GM12872 (cell line): ENCODE measurements at regions not wholly inside any gene's neighbourhood (a gene's known extent, or its start where the extent isn't known, plus 50 kb on each side); places are given as distances from the start of the nearest gene placed in this dataset.

Source experiments
- TF ChIP-seq, protein P1 (sequence below): IDR thresholded peaks from 3 replicates; pipeline ENCODE4 v1.5.1; 2011; ENCODE audit warnings: low read depth, mild to moderate bottlenecking, low read length, moderate library complexity; ENCODE audit not compliant: insufficient read depth

DNA sequence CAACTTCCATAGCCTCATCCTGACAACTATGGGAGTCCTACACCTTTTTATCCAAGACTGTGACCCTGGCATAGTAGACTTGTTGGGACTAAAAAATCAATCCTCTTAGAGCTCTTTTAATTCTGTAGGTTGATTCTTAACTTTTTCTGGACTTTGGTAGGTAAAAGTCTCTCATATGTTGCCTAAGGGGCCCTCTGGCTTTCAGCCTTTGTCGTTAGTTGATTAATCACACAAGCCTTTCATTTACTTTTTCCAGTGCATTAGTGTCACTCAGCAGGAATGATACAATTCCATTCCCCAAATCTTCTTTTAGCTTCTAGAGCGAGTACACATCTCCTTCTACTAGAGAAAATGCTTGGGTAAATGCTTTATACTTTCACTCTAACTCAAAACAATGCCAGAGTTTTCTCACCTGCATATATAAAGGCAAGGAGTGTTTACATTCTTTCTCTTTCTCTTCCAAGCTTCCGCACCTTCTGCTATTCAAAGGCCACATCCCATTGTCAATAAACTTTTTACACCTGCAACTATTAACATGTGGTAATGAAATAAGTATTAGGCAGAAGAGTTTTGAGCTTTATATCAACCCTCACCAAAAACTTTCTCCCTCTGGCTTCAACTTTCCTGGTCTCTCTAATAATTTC lies 516.6 kb downstream of the FAM181B start:
- TF ChIP-seq, protein P1, sequence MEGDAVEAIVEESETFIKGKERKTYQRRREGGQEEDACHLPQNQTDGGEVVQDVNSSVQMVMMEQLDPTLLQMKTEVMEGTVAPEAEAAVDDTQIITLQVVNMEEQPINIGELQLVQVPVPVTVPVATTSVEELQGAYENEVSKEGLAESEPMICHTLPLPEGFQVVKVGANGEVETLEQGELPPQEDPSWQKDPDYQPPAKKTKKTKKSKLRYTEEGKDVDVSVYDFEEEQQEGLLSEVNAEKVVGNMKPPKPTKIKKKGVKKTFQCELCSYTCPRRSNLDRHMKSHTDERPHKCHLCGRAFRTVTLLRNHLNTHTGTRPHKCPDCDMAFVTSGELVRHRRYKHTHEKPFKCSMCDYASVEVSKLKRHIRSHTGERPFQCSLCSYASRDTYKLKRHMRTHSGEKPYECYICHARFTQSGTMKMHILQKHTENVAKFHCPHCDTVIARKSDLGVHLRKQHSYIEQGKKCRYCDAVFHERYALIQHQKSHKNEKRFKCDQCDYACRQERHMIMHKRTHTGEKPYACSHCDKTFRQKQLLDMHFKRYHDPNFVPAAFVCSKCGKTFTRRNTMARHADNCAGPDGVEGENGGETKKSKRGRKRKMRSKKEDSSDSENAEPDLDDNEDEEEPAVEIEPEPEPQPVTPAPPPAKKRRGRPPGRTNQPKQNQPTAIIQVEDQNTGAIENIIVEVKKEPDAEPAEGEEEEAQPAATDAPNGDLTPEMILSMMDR: no peak

DNA sequence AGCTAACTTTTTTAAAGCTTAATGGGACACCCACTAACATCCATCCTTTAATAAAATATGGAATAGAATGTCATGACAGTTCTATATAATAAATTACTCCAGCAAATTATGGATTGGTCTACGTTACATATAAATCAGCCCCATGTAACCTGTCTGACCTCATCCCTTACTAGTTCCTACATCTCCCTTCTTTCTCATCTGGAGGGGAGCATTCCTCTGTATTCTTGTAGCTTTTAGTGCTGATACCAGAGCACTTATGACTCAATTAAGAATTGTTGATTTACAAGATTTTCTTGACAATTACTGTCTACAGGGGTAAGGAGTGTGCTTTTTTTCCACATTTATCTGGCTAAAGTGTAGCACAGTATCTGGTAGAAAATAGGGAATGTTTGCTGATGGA lies 523.7 kb downstream of the FAM181B start:
- TF ChIP-seq, protein P1: no peak

DNA sequence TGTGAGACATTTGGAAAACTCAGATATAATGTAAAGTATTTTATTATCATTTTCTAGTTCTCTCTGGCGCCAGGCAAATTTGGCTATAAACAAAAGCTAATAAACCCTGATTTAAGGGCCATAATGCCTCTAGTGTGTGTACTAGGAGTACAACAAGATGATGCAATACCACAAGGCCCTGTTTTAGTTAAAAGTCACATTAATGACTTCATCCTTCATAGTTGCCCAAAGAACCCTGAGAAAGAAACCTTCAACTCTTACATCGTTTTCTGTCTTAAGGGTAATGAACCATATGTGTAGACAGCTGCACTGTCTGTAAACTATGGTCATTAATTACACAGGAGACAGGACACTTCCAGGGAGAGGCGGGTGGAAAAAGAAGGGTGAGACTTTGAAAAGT lies 538.4 kb downstream of the FAM181B start:
- TF ChIP-seq, protein P1: no peak

DNA sequence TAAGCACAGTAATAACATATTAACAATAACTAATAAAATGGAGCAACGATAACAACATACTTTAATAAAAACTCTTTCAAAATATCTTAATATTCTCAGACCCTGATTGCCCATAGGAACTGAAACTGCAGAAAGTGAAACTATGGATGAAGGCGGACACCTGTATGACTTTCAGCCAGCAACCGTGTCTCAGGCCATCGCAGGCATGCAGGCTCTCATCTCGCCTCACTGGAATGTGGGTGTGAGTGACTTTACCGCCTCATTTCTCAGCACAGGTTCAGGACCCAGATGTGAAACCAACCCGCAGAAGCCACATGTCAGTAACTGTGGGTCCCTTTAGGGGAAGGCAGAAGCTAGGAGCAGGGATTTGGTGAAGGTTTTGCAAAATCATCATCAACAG lies 539.1 kb downstream of the FAM181B start:
- TF ChIP-seq, protein P1: no peak

DNA sequence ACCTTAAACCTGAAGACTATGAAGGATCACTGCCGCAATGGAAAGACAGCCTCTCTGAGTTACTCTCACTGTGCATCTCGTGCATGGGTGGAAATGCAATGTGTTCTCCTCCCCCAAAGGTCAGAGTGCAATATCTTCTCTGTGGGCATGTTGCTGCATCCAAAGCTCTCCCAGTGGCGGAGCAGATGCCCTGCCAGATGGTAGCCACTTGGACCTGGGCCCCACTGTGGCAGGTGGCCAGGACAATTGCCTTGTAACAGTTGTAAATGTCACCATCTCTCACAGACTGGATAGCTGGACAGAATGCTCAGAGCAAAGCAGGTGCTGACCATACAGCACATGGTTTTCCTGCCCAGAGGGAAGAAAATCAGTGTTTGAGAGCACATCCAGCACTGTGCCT lies 542.0 kb downstream of the FAM181B start:
- TF ChIP-seq, protein P1: no peak

DNA sequence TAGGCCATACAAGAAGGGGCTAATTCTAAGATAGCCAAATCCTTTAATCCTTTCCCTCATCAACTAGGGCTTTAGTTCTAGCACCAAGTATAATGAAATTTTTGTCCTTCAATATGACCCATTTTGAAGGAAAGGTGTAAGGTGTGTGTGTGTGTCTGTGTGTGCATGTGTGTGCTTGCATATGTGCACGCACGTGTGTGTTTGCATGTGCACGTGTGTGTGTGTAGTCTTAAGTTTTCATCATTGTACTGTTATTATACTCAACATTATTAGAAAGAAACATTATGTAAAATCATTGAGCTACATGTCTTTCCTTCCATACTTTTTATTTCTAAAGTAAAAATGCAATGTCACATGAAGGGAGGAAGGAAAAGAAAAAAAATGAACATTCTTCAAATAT lies 547.7 kb downstream of the FAM181B start:
- TF ChIP-seq, protein P1: no peak

DNA sequence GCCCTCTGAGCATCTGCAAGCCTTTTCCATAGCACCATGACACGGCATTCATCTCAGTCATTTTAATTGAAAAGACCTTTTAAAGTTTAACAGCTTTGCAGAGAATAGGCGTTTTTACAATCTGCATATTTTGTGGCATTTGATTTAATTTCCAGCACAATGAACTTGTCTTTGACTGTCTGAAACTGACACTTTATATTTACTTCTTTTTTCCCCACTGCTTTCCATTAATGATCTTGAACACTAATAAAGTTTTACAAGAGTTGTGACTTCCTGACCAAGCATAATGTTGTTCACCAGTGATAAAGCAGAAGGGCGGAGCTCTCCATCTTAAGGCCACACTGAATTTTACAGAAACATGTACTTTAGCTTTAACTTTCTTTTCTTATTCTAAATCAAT lies 548.7 kb downstream of the FAM181B start:
- TF ChIP-seq, protein P1: no peak
